IMR-90 (cell line): ENCODE measurements at regions not wholly inside any gene's neighbourhood (a gene's known extent, or its start where the extent isn't known, plus 50 kb on each side); places are given as distances from the start of the nearest gene placed in this dataset.

Experiments used
- ATAC-seq: fragments of 200-7000 bp; cut with Tn5 transposase; 2 replicates; pipeline ENCODE4 v1.9.1; 2020; ENCODE audit warnings: low read depth, mild to moderate bottlenecking, moderate library complexity
- BruUV-seq: library from RNA; stranded (reverse); fragments of 400-500 nt; replicated peaks from 2 replicates; lab custom pipeline; 2021; lab: Mats Ljungman, UMichigan
- CTCF ChIA-PET: fragments of 300-600 bp; formaldehyde crosslinking; extraction: SDS; loops from one replicate; lab custom pipeline; 2021; ENCODE audit warnings: antibody characterized with exemption; lab: Yijun Ruan, JAX
- POLR2A ChIA-PET: fragments of 300-600 bp; sonication (Branson Sonifier 250); formaldehyde crosslinking; loops from one replicate; lab custom pipeline; 2022; ENCODE audit warnings: antibody characterized with exemption; ENCODE audit not compliant: unreplicated experiment; lab: Charles Lee
- DNase-seq: peaks from one replicate; pipeline ENCODE4 v3.0.0; 2013
- H2AFZ ChIP-seq: replicated peaks from 2 replicates; pipeline ENCODE3; 2013; ENCODE audit warnings: low read length, mild to moderate bottlenecking; ENCODE audit not compliant: poor library complexity
- H2AK5ac ChIP-seq: 2 replicates; pipeline ENCODE4 v1.6.1; 2013; ENCODE audit warnings: low read depth, low read length, inconsistent platforms
- H2AK9ac ChIP-seq: replicated peaks from 2 replicates; pipeline ENCODE3; 2013; ENCODE audit warnings: mild to moderate bottlenecking, low read depth, low read length, moderate library complexity; ENCODE audit not compliant: poor library complexity
- H2BK120ac ChIP-seq: 2 replicates; pipeline ENCODE4 v1.6.1; 2013; ENCODE audit warnings: low read depth, low read length, inconsistent platforms
- H2BK15ac ChIP-seq: 3 replicates; pipeline ENCODE4 v1.6.1; 2013; ENCODE audit warnings: low read depth, low read length, inconsistent platforms
- H2BK20ac ChIP-seq: 2 replicates; pipeline ENCODE4 v1.6.1; 2013; ENCODE audit warnings: low read depth, mild to moderate bottlenecking, inconsistent platforms, low read length, moderate library complexity
- H2BK5ac ChIP-seq: 2 replicates; pipeline ENCODE4 v1.6.1; 2013; ENCODE audit warnings: mild to moderate bottlenecking, low read depth, low read length, inconsistent platforms; ENCODE audit not compliant: poor library complexity, severe bottlenecking
- H3K14ac ChIP-seq: replicated peaks from 2 replicates; pipeline ENCODE4 v1.6.1; 2013; ENCODE audit warnings: low read depth, low read length, inconsistent platforms
- H3K18ac ChIP-seq: 2 replicates; pipeline ENCODE4 v1.6.1; 2013; ENCODE audit warnings: low read depth, low read length, control low read depth
- H3K23ac ChIP-seq: 2 replicates; pipeline ENCODE4 v1.6.1; 2013; ENCODE audit warnings: low read depth, low read length, inconsistent platforms
- H3K27ac ChIP-seq: 2 replicates; pipeline ENCODE4 v1.5.1; 2013; ENCODE audit warnings: mild to moderate bottlenecking, control low read depth, low read length; ENCODE audit not compliant: insufficient read depth
- H3K27me3 ChIP-seq: 2 replicates; pipeline ENCODE4 v1.6.1; 2013; ENCODE audit warnings: low read length; ENCODE audit not compliant: control insufficient read depth, insufficient read depth
- H3K36me3 ChIP-seq: 2 replicates; pipeline ENCODE4 v1.6.1; 2013; ENCODE audit warnings: low read length, mixed read lengths; ENCODE audit not compliant: control insufficient read depth, insufficient read depth
- H3K4ac ChIP-seq: 2 replicates; pipeline ENCODE4 v1.6.1; 2013; ENCODE audit warnings: low read depth, low read length, inconsistent platforms
- H3K4me1 ChIP-seq: 2 replicates; pipeline ENCODE4 v1.6.1; 2013; ENCODE audit warnings: low read length, mixed read lengths; ENCODE audit not compliant: control insufficient read depth, insufficient read depth
- H3K4me2 ChIP-seq: 2 replicates; pipeline ENCODE4 v1.6.1; 2013; ENCODE audit warnings: low read depth, mild to moderate bottlenecking, control low read depth, low read length, moderate library complexity
- H3K4me3 ChIP-seq: 2 replicates; pipeline ENCODE4 v1.5.1; 2013; ENCODE audit warnings: low read depth, mild to moderate bottlenecking, control low read depth, low read length, moderate library complexity; ENCODE audit not compliant: insufficient read depth
- H3K56ac ChIP-seq: 2 replicates; pipeline ENCODE4 v1.6.1; 2013; ENCODE audit warnings: low read length, inconsistent platforms; ENCODE audit not compliant: insufficient read depth; ENCODE audit errors: extremely low read depth
- H3K79me1 ChIP-seq, 2 experiments: 2 replicates each; pipeline ENCODE4 v1.6.1; 2013; ENCODE audit warnings: low read length in 2 of 2, inconsistent platforms in 1 of 2, low read depth in 1 of 2
- H3K9ac ChIP-seq: 2 replicates; pipeline ENCODE4 v1.6.1; 2013; ENCODE audit warnings: low read depth, low read length, control low read depth
- H3K9me1 ChIP-seq: 2 replicates; pipeline ENCODE4 v1.6.1; 2013; ENCODE audit warnings: low read length, inconsistent platforms; ENCODE audit not compliant: insufficient read depth
- H3K9me3 ChIP-seq: 2 replicates; pipeline ENCODE4 v1.6.1; 2013; ENCODE audit warnings: low read length; ENCODE audit not compliant: control insufficient read depth, insufficient read depth
- H4K20me1 ChIP-seq: 2 replicates; pipeline ENCODE4 v1.6.1; 2013; ENCODE audit warnings: low read length, inconsistent platforms; ENCODE audit not compliant: insufficient read depth
- H4K5ac ChIP-seq: 2 replicates; pipeline ENCODE4 v1.6.1; 2013; ENCODE audit warnings: mild to moderate bottlenecking, low read depth, low read length, control low read depth
- H4K8ac ChIP-seq, 2 experiments: 2 replicates each; pipeline ENCODE4 v1.6.1; 2013; ENCODE audit warnings: low read depth in 2 of 2, low read length in 2 of 2, control low read depth in 1 of 2, inconsistent platforms in 1 of 2
- H4K91ac ChIP-seq: 2 replicates; pipeline ENCODE4 v1.6.1; 2013; ENCODE audit warnings: low read depth, low read length, inconsistent platforms; ENCODE audit not compliant: insufficient read depth
- CEBPB ChIP-seq: IDR thresholded peaks from 2 replicates; pipeline ENCODE4 v1.6.1; 2012; ENCODE audit warnings: low read depth, low read length, improper control_type of control experiment
- FOS ChIP-seq: fragments of 150-350 bp; IDR thresholded peaks from 2 replicates; pipeline ENCODE4 v1.6.1; 2016; ENCODE audit warnings: low read depth, low read length
- MAZ ChIP-seq: IDR thresholded peaks from 2 replicates; pipeline ENCODE4 v1.6.1; 2012; ENCODE audit warnings: low read depth, mild to moderate bottlenecking, low read length, improper control_type of control experiment, moderate library complexity, borderline replicate concordance
- MXI1 ChIP-seq: IDR thresholded peaks from 2 replicates; pipeline ENCODE4 v1.6.1; 2012; ENCODE audit warnings: low read depth, mild to moderate bottlenecking, low read length, moderate library complexity, borderline replicate concordance
- POLR2A ChIP-seq: IDR thresholded peaks from 2 replicates; pipeline ENCODE4 v1.6.1; 2012; ENCODE audit warnings: mild to moderate bottlenecking, low read depth, low read length
- RCOR1 ChIP-seq: IDR thresholded peaks from 2 replicates; pipeline ENCODE4 v1.6.1; 2012; ENCODE audit warnings: mild to moderate bottlenecking, low read length, improper control_type of control experiment; ENCODE audit not compliant: insufficient replicate concordance
- RFX5 ChIP-seq: IDR thresholded peaks from 2 replicates; pipeline ENCODE4 v1.8.0; 2012; ENCODE audit warnings: low read depth, mild to moderate bottlenecking, low read length, moderate library complexity
- SMC3 ChIP-seq: fragments of 150-350 bp; IDR thresholded peaks from 2 replicates; pipeline ENCODE4 v1.6.1; 2016; ENCODE audit warnings: low read depth, mild to moderate bottlenecking, antibody characterized with exemption, low read length, moderate library complexity
- WGBS, 2 experiments: methylation state at CpG; one replicate each; pipeline versions ENCODE4 v1.1.5 to v1.1.7; 2013; ENCODE audit warnings: missing lambda C conversion rate in 2 of 2; ENCODE audit not compliant: insufficient read length in 1 of 2; ENCODE audit errors: extremely low coverage in 2 of 2; 5-methylcytosine and 5-hydroxymethylcytosine counted together
- dilution Hi-C: fragments of 300-500 bp; cut with HindIII; formaldehyde crosslinking; loops from one replicate; pipeline ENCODE4 v1.14.3; 2018; ENCODE audit warnings: low sequenced_read_pairs; ENCODE audit not compliant: unreplicated experiment
- in situ Hi-C: fragments of 300-500 bp; cut with MboI; formaldehyde crosslinking; loops from 3 replicates; pipeline ENCODE4 v1.14.3; 2019; ENCODE audit warnings: low sequenced_read_pairs, inconsistent platforms, mixed read lengths
- intact Hi-C: fragments of 100-400 bp; cut with micrococcal nuclease; formaldehyde crosslinking; loops from 2 replicates; pipeline ENCODE4 v1.10.0; 2022
- TF ChIP-seq, protein P1 (sequence below): fragments of 150-350 bp; IDR thresholded peaks from 2 replicates; pipeline ENCODE4 v1.6.1; 2017; ENCODE audit warnings: mild to moderate bottlenecking, antibody characterized with exemption, low read length, low read depth
- TF ChIP-seq, protein P2 (sequence below): fragments of 150-350 bp; IDR thresholded peaks from 2 replicates; pipeline ENCODE4 v1.6.1; 2016; ENCODE audit warnings: low read depth, mild to moderate bottlenecking, low read length, moderate library complexity, borderline replicate concordance

DNA sequence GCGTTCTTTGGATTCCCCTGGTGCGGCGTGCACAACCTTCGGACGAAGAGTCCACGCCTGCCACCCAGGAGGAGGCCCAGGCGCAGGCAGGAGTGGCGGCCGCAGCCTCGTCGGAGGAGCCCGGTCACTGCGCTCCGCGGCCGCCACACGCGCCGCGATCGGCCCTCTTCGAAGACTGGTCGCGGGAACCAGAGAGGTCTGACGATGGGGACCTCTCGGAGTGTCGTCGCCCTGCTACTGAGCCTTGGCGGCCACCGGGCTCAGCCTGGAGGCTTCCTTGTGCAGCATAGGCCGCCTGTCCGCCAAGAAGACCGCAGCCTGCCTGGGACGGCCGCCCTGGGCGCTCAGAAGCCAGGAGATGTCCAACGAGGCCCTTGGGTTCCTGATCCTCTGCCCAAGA, 112.5 kb upstream of the SELENOP start:
- Histone ChIP-seq H3K4ac (no peak overlapping the region), H3K4me3 (no peak overlapping the region), H2BK5ac (no peak overlapping the region), H2AK5ac (no peak overlapping the region), H3K18ac (no peak overlapping the region), H3K4me2 (no peak overlapping the region), H3K9me1 (no peaks in the 10 kb centered on the region; the same call in 1 of the 2 replicates), H2BK15ac (no peak overlapping the region), H3K9ac (no peak overlapping the region), H3K79me1 (no peaks in the 10 kb centered on the region), H3K27me3 (no peaks in the 10 kb centered on the region; the same call in 1 of the 2 replicates), H3K56ac (no peak overlapping the region), H3K4me1 (no peaks in the 10 kb centered on the region), H4K5ac (no peak overlapping the region), H3K9me3 (no peaks in the 10 kb centered on the region), H2AK9ac (no peak overlapping the region), H3K14ac (no peak overlapping the region), H3K27ac (no peak overlapping the region), H2BK20ac (no peak overlapping the region), H3K23ac (no peak overlapping the region), H2BK120ac (no peak overlapping the region), H4K91ac (no peak overlapping the region), H4K20me1 (no peaks in the 10 kb centered on the region), H2AFZ (no peak overlapping the region), H3K36me3 (no peaks in the 10 kb centered on the region), H4K8ac (no peak overlapping the region)
- dilution Hi-C loops (no loop called here), in situ Hi-C loops (loop anchor here (25.0 kb wide), 1 partner anchor 563 kb away; the partner anchor contains the start of gene TMEM267), intact Hi-C loops (no loop called here)
- no peak for ATAC-seq
- ChIA-PET CTCF (no interaction called here), POLR2A (no interaction called here)
- TF ChIP-seq CEBPB (no peak), MXI1 (no peak), POLR2A (no peak), RCOR1 (no peak), RFX5 (no peak), FOS (no peak), SMC3 (no peak), MAZ (no peak)
- TF ChIP-seq, protein P1, sequence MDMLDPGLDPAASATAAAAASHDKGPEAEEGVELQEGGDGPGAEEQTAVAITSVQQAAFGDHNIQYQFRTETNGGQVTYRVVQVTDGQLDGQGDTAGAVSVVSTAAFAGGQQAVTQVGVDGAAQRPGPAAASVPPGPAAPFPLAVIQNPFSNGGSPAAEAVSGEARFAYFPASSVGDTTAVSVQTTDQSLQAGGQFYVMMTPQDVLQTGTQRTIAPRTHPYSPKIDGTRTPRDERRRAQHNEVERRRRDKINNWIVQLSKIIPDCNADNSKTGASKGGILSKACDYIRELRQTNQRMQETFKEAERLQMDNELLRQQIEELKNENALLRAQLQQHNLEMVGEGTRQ, result no peak
- TF ChIP-seq, protein P2, sequence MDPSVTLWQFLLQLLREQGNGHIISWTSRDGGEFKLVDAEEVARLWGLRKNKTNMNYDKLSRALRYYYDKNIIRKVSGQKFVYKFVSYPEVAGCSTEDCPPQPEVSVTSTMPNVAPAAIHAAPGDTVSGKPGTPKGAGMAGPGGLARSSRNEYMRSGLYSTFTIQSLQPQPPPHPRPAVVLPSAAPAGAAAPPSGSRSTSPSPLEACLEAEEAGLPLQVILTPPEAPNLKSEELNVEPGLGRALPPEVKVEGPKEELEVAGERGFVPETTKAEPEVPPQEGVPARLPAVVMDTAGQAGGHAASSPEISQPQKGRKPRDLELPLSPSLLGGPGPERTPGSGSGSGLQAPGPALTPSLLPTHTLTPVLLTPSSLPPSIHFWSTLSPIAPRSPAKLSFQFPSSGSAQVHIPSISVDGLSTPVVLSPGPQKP, result no peak
- BruUV-seq, result no TSS peak
- DNase-seq, result no peak
- 65% methylated on average over 27 of the region's 37 CpGs; no CpG with 5 or more reads in 1 of the 2 experiments for WGBS, 2 experiments
